ENCODE measurements at regions not wholly inside any gene's neighbourhood (a gene's known extent, or its start where the extent isn't known, plus 50 kb on each side); places are given as distances from the start of the nearest gene placed in this dataset.

DNA sequence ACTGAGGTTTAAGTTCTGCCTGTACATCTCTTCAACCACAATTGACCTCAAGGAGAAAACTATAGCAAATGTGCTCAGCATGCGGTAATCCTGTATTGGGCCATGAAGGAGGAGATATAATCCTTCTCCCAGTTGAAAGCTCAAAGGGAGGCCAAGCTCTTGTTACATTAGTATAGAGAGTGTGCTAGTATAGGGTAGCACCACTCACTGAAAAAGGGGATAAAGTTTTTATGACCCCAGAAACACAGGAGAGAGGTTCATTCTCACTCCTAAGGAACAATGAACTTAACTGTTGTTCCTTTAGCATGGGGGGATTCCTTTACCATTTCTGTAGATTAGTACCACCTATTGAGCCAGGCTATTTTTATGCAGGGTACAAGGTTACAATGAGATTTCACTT is 267.7 kb downstream of the LRRIQ3 start:
- Histone ChIP-seq H3K27me3 (ENCODE audit: control insufficient read depth, insufficient read depth, low read length) (no peaks in the 10 kb centered on the region), H3K36me3 (ENCODE audit: control insufficient read depth, insufficient read depth, low read length) (no peaks in the 10 kb centered on the region), H3K4me3 (ENCODE audit: low read depth, low read length) (no peak overlapping the region)
- no peak for DNase-seq (ENCODE audit: low read depth)
- ChIA-PET POLR2A (no interaction called here), CTCF (no interaction called here)
- TF ChIP-seq, protein P1, sequence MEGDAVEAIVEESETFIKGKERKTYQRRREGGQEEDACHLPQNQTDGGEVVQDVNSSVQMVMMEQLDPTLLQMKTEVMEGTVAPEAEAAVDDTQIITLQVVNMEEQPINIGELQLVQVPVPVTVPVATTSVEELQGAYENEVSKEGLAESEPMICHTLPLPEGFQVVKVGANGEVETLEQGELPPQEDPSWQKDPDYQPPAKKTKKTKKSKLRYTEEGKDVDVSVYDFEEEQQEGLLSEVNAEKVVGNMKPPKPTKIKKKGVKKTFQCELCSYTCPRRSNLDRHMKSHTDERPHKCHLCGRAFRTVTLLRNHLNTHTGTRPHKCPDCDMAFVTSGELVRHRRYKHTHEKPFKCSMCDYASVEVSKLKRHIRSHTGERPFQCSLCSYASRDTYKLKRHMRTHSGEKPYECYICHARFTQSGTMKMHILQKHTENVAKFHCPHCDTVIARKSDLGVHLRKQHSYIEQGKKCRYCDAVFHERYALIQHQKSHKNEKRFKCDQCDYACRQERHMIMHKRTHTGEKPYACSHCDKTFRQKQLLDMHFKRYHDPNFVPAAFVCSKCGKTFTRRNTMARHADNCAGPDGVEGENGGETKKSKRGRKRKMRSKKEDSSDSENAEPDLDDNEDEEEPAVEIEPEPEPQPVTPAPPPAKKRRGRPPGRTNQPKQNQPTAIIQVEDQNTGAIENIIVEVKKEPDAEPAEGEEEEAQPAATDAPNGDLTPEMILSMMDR (IDR thresholded peaks at IDR 0.05; ENCODE audit: insufficient read depth, low read depth, low read length) = no peak

DNA sequence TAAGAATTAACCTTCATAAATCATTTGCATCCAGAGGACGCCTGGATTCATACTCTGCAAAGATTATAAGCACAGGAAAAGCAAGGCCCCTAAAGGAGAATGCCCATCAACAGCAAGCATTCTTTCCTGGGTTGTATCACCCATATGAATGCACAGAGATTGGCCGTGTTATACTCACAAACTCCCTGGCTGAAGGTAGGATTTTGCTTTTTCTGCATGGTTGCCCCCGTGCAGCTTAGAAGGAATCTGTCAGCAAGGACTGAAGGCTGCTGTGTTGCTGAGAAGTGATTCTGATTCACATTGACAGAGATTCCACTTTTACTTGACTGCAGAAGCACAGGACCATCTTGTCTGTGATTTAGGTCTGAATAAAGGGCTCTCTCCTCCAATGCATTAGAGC is 283.0 kb downstream of the LRRIQ3 start:
- ChIA-PET CTCF (no interaction called here), POLR2A (no interaction called here)
- no peak for DNase-seq (ENCODE audit: low read depth)
- TF ChIP-seq, protein P1 (IDR thresholded peaks at IDR 0.05; ENCODE audit: insufficient read depth, low read depth, low read length) = no peak
- H3K4me3 ChIP-seq (ENCODE audit: low read depth, low read length) = no peak overlapping the region
- H3K27me3 ChIP-seq (ENCODE audit: control insufficient read depth, insufficient read depth, low read length) = no peaks in the 10 kb centered on the region
- no peaks in the 10 kb centered on the region for H3K36me3 ChIP-seq (ENCODE audit: control insufficient read depth, insufficient read depth, low read length)

DNA sequence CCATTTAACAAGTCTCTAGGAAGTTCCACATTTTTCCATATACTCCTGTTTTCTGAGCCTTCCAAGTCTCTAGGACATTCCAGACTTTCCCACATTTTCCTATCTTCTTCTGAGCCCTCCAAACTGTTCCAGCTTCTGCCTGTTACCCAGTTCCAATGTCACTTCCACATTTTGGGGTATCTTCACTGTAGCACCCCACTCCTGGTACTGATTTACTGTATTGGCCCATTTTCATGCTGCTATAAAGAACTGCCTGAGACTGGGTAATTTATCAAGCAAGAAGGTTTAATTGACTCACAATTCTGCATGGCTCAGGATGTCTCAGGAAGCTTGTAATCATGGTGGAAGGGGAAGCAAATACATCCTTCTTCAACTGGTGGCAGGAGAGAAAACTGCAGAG is 285.0 kb downstream of the LRRIQ3 start:
- no peak for DNase-seq (ENCODE audit: low read depth)

DNA sequence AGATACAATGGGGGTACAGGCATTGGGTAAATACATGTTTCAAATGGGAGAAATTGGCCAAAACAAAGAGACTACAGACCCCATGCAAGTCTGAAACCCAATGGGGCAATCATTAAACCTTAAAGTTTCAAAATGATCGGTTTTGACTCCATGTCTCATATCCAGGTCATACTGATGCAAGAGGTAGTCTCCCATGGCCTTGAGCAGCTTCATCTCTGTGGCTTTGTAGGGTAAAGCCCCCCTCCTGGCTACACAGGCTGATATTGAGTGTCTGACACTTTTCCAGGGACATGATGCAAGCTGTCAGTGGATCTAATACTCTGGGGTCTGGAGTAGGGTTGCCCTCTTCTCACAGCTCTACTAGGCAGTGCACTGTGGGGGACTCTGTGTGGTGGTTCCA is 286.1 kb downstream of the LRRIQ3 start:
- no peak for DNase-seq (ENCODE audit: low read depth)
- ChIA-PET CTCF (no interaction called here), POLR2A (no interaction called here)
- TF ChIP-seq, protein P1 (IDR thresholded peaks at IDR 0.05; ENCODE audit: insufficient read depth, low read depth, low read length) = no peak
- H3K4me3 ChIP-seq (ENCODE audit: low read depth, low read length) = no peak overlapping the region
- H3K27me3 ChIP-seq (ENCODE audit: control insufficient read depth, insufficient read depth, low read length) = no peaks in the 10 kb centered on the region
- no peaks in the 10 kb centered on the region for H3K36me3 ChIP-seq (ENCODE audit: control insufficient read depth, insufficient read depth, low read length)

More for the DNA sequence above, 285.0 kb downstream of the LRRIQ3 start:
- ChIA-PET CTCF (no interaction called here), POLR2A (no interaction called here)
- TF ChIP-seq, protein P1 (IDR thresholded peaks at IDR 0.05; ENCODE audit: insufficient read depth, low read depth, low read length) = no peak
- Histone ChIP-seq H3K4me3 (ENCODE audit: low read depth, low read length) (no peak overlapping the region), H3K27me3 (ENCODE audit: control insufficient read depth, insufficient read depth, low read length) (no peaks in the 10 kb centered on the region), H3K36me3 (ENCODE audit: control insufficient read depth, insufficient read depth, low read length) (no peaks in the 10 kb centered on the region)

DNA sequence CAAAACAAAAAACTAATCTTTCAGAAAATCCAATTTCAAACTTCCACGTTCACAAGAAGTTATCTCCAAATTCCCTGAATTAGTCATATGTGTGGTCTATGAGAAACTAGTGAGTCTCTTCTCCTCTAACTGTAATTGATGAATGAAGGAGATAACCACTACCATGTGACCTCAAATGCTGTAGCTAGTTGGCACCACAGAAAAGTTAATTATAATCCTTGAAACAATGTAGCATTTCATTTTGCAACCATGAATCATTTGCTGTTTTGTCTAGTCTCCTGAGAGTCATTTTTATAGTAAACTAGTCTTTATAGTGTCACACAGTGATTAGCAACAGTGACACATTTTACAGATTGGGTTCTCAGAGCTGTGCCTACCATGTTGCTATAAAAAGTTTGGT is 287.5 kb downstream of the LRRIQ3 start:
- Histone ChIP-seq H3K27me3 (ENCODE audit: control insufficient read depth, insufficient read depth, low read length) (no peaks in the 10 kb centered on the region), H3K36me3 (ENCODE audit: control insufficient read depth, insufficient read depth, low read length) (no peaks in the 10 kb centered on the region), H3K4me3 (ENCODE audit: low read depth, low read length) (no peak overlapping the region)
- TF ChIP-seq, protein P1 (IDR thresholded peaks at IDR 0.05; ENCODE audit: insufficient read depth, low read depth, low read length) = no peak
- POLR2A ChIA-PET = no interaction called here
- DNase-seq (ENCODE audit: low read depth) = no peak
- CTCF ChIA-PET = no interaction called here

Data from BJ (cell line).